Activated T-cell treated with anti-CD3 and anti-CD28 coated beads, Interleukin-2, amount 50 U/mL, for 24 hours (primary cell): ENCODE measurements at regions not wholly inside any gene's neighbourhood (a gene's known extent, or its start where the extent isn't known, plus 50 kb on each side); places are given as distances from the start of the nearest gene placed in this dataset.
"Not testable (repeated sequence)": the region's sequence is repeated elsewhere in the genome, so short reads cannot be mapped to it uniquely, and the experiment has no call there.

ENCODE experiments used
- DNase-seq: peaks from one replicate; pipeline ENCODE4 v3.0.0-alpha.2; 2020
- H3K27ac Mint-ChIP-seq: 2 replicates; pipeline ENCODE4 v1.8.0; 2020; ENCODE audit warnings: mild to moderate bottlenecking, mixed read lengths
- H3K27me3 Mint-ChIP-seq: 2 replicates; pipeline ENCODE4 v1.8.0; 2020; ENCODE audit warnings: mixed read lengths
- H3K36me3 Mint-ChIP-seq: 2 replicates; pipeline ENCODE4 v1.8.0; 2020; ENCODE audit warnings: low read depth, mixed read lengths
- H3K4me1 Mint-ChIP-seq: 2 replicates; pipeline ENCODE4 v1.8.0; 2020; ENCODE audit warnings: low read depth, mixed read lengths
- H3K4me3 Mint-ChIP-seq: 2 replicates; pipeline ENCODE4 v1.8.0; 2020; ENCODE audit warnings: mild to moderate bottlenecking, moderate library complexity, mixed read lengths
- H3K9me3 Mint-ChIP-seq: 2 replicates; pipeline ENCODE4 v1.8.0; 2020; ENCODE audit warnings: mixed read lengths

DNA sequence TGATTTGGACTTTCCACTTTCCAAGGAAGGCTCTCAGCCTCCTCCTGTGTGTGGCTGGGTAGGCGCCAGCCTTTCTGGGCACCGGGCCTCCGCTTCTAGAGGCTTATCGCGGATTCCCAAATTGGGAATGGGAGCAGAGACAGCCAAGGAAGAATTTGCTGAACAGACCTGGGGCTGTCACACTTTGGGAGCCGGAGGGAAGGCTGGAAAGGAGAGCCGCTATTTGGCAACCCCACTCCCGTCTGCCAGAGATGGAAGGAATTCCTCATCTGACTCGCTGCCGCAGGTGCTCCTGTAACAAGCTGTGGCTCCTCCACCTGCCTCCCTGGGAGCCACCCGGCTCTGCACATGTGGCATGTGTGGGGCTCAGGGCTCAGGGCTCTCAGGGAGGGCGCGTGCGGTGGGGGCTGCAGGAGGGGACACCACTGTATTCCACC is 50.8 kb upstream of the ECHDC3 start:
- Mint-ChIP-seq H3K27ac (no peak overlapping the region), H3K4me3 (no peak overlapping the region), H3K4me1 (peaks cover 4% of the 10 kb centered on the region), H3K36me3 (no peaks in the 10 kb centered on the region), H3K9me3 (no peaks in the 10 kb centered on the region), H3K27me3 (no peaks in the 10 kb centered on the region)
- no peak for DNase-seq

DNA sequence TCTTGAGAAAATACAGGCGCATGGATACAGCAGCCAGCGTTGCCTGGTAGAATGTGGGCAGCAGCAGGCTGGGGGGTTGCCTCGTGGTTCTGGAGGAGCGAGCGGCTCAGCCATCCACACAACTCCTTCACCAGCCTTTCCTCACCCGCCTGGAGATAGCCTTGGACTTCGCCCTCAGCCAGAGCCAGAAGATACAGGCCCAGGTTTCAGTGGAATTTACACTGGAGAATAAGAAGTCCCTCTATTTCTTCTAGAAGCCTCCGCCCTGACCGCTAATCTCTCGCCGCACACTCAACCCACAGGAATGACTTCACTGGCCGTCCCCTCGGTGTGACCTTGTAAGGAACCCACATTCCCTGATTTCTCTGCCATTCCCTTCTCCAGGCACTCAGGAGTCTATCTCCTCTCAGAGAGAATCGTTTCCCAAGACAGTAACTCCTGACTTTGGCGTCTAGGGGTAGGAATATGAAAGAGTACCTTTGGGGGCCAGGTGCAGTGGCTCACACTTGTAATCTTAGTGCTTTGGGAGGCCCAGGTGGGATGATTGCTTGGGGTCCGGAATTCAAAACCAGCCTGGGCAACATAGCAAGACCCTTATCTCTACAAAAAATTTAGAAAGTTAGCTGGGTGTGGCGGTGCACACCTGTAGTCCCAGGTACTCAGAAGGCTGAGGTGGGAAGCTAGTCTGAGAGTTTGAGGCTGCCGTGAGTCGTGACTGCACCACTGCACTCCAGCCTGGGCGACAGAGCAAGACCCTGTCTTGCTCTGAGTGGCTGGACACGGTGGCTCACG is 52.0 kb upstream of the ECHDC3 start:
- Mint-ChIP-seq H3K9me3 (no peaks in the 10 kb centered on the region), H3K36me3 (no peaks in the 10 kb centered on the region), H3K4me3 (no peak overlapping the region), H3K4me1 (peaks cover 13% of the 10 kb centered on the region), H3K27me3 (no peaks in the 10 kb centered on the region), H3K27ac (no peak overlapping the region)
- DNase-seq, result no peak

DNA sequence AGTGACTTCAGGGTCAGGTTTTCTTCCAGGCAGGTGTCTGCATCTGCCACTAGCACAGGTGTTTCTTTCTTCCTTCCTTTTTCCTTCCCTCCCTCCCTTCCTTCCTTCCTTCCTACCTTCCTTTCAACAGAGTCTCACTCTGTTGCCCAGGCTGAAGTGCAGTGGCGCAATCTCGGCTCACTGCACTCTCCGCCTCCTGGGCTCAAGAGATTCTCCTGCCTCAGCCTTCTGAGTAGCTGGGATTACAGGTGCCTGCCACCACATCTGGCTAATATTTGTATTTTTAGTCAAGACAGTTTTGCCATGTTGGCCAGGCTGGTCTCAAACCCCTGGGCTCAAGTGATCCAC is 53.8 kb upstream of the ECHDC3 start:
- H3K36me3 Mint-ChIP-seq, H3K27ac Mint-ChIP-seq, H3K27me3 Mint-ChIP-seq, DNase-seq, H3K9me3 Mint-ChIP-seq, H3K4me3 Mint-ChIP-seq: not testable (repeated sequence)
- H3K4me1 Mint-ChIP-seq, result peaks cover 31% of the 10 kb centered on the region

DNA sequence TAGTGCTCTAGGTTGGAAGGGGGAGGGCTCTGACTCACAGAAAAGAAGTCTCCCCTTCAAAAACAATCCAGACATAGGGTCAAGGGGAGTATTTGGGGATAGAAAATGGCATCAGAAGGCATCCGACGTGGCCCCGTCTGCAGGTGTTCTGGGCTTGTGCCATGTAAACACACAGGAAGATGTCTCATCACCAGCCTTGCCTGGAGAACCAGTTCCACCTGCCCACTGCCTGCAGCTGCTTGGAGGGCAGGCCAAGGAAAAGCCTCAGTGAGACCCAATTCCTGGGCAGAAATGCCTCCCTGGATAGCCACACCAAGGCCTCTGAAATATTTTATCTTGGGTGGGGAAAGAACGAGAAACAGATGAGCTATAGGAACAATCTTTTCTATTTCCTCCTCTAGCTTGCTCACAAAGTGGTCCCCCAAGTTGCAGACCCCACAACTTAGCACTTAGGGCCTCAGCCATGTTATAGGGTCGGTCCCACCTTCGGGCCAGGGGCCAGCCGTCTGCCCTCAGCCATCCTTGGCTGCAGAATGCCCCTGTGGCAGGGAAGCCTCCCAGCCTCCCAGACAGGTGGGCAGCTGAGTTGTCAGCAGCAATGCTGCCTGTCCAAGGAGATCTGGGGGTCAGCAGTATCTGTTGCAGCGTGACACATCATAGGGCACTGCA is 54.3 kb upstream of the ECHDC3 start:
- H3K27ac Mint-ChIP-seq, result no peak overlapping the region

DNA sequence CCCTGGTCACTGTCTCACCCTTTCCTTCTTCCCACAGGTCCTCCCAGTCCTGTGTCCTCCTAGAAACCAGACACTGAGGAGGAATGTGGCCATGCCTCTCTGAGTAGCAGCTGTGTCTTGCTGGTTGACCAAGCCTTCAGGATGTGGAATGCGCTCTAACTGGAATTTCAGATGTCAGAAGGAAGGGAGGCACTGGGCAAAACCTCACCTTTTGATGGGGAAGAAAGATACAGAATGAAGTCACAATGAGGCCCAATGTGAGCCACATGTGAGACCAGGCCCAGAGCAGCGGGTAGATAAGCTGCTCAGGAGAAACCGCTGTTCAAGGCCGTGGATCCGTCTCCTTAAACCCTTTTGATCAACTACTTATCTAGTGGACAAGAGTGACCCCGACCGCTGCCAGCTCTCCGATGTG is 54.8 kb upstream of the ECHDC3 start:
- Mint-ChIP-seq H3K27ac (no peak overlapping the region), H3K4me3 (no peak overlapping the region), H3K27me3 (no peaks in the 10 kb centered on the region), H3K9me3 (no peaks in the 10 kb centered on the region), H3K36me3 (no peaks in the 10 kb centered on the region), H3K4me1 (peaks cover 38% of the 10 kb centered on the region)
- DNase-seq, result no peak

More for the DNA sequence above, 54.3 kb upstream of the ECHDC3 start:
- no peak for DNase-seq
- Mint-ChIP-seq H3K4me1 (peaks cover 34% of the 10 kb centered on the region), H3K9me3 (no peaks in the 10 kb centered on the region), H3K4me3 (no peak overlapping the region), H3K27me3 (no peaks in the 10 kb centered on the region), H3K36me3 (no peaks in the 10 kb centered on the region)

DNA sequence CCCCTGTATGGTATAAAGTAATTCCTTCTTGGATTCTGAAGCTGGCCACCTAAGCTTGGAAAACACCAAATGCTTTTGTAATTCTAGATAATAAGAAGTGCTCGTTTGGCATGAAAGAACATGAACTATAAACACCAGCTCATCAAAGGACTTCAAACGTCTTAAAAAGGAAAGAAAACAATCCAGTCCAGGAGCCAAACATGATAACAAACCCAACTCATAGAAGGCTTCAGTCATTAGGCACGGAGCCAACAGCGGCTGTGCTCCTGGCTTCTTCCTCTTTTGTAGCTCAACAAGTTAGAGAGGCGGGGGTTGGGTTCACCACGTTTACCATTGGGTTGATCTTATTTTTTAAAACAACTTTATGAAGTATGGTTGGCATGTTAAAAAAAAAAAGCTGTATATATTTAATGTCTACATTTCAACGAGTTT is 56.4 kb upstream of the ECHDC3 start:
- DNase-seq, result no peak
- peaks cover 38% of the 10 kb centered on the region for H3K4me1 Mint-ChIP-seq

DNA sequence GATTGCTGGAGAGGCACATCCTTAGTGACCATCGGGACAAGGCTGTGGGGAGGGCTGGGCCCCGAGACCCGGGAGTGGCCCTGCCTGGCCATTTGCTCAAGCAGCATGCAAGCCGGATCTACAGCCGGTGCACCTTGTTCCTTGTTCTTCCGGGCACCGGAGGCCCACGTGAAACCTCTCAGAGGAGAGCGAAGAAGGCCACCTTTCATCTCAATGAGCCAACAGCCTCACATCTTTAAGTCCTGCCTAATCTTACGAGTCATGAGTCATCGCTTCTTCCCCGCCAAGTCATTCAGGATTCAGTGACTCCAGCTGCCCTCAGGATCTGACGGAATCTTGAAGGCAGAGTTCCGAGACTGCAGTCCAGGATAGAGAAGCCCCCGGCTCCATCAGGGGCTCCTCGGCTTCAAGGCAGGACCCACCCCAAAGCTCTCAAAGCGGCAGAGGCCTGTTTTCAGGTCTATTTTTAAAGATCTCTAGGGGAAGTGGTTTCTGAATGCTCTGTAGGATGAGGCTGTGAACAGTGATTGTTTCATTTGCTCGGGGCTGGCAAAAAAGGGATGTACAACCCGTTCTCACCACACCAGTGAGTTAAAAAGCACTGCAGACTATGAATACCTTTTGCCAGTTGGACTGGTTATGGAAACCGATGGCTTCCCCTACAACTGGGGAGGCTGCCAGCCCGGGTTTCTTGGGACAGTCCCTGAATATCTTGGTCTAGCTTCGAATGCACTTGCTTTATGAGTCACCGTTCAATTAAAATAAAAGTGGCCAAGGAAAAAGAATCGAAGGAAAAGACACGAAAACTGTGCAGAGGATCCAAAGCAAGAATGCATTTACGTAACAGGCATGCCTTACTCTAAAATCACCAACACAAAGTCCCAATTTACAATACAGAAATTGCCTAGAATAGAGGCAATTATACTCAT is 57.2 kb upstream of the ECHDC3 start:
- Mint-ChIP-seq H3K4me1 (peaks cover 38% of the 10 kb centered on the region), H3K9me3 (no peaks in the 10 kb centered on the region), H3K27me3 (no peaks in the 10 kb centered on the region), H3K27ac (peak overlapping the region; percentile 96), H3K36me3 (no peaks in the 10 kb centered on the region), H3K4me3 (peak overlapping the region; percentile 76)
- peak; percentile 69 for DNase-seq

More for the DNA sequence above, 56.4 kb upstream of the ECHDC3 start:
- Mint-ChIP-seq H3K36me3 (no peaks in the 10 kb centered on the region), H3K27ac (no peak overlapping the region), H3K9me3 (no peaks in the 10 kb centered on the region), H3K4me3 (no peak overlapping the region), H3K27me3 (no peaks in the 10 kb centered on the region)

DNA sequence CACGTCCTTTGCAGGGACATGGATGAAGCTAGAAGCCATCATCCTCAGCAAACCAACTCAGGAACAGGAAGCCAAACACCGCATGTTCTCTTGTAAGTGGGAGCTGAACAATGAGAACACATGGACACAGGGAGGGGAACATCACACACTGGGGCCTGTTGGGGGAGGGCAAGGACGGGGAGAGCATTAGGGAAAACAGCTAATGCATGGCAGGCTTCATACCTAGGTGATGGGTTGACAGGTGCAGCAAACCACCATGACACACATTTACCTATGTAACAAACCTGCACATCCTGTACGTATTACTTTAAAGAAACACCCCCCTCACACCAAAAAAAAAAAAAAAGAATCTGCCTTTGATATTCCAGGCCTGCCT is 57.9 kb upstream of the ECHDC3 start:
- not testable (repeated sequence) for H3K9me3 Mint-ChIP-seq, H3K36me3 Mint-ChIP-seq, H3K27me3 Mint-ChIP-seq, DNase-seq
- peaks cover 38% of the 10 kb centered on the region for H3K4me1 Mint-ChIP-seq
- peak overlapping the region; percentile 76 for H3K4me3 Mint-ChIP-seq
- peak overlapping the region; percentile 96 for H3K27ac Mint-ChIP-seq

DNA sequence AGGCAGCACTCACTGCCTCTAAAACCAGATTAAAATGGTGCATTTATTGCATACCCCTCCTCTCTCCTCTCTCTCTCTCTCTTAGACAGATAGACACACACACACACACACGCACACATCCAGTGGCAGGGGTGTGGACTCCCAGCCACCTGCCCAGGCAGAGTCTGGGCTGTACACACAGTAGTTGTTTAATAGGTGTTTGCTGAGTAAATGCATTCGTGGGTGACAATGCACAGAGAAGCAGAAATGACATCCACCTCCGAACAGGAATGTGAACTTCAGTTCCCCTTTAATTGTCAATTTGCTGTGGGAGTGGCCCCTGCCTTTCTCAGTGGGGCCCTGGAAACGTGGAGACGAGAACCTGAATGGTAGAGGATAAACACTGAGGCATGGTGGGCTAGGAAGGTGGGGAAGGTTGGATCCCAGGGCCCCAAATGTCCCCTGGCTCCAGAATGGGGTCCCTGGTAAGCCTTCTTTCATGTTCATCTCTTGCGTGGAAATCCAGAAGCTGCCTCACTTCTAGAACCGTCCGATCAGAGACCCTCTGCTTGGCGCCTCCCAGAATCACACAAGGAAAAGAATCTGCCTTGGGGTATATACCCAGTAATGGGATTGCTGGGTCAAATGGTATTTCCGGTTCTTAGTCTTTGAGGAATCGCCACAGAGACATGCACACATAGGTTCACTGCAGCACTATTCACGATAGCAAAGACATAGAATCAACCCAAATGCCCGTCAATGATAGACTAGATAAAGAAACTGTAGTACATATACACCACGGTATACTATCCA is 58.5 kb upstream of the ECHDC3 start:
- H3K4me3 Mint-ChIP-seq, result peak overlapping the region; percentile 76
- no peaks in the 10 kb centered on the region for H3K9me3 Mint-ChIP-seq
- no peak for DNase-seq
- no peaks in the 10 kb centered on the region for H3K36me3 Mint-ChIP-seq
- peak overlapping the region; percentile 96 for H3K27ac Mint-ChIP-seq
- peaks cover 38% of the 10 kb centered on the region for H3K4me1 Mint-ChIP-seq
- no peaks in the 10 kb centered on the region for H3K27me3 Mint-ChIP-seq

DNA sequence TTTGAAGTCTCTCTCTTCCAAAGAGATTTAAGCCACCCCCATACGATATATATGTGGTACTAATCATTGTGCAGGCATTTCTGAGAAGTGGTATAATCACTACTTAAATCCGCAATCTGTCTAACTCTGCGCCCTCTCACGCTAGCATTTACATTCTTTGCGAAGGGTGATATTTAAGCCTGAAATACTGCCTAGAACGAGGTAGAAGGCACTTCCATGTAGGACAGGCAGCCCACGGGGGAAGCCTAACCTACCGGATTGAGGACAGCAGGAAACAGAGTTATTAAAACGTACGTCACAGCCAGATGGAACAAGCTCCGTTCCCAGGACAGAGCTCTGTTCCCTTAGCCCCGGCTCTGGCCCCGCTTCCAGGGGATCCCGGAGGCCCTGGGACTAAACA is 59.3 kb upstream of the ECHDC3 start:
- Mint-ChIP-seq H3K36me3 (no peaks in the 10 kb centered on the region), H3K4me3 (no peak overlapping the region), H3K27ac (no peak overlapping the region), H3K9me3 (no peaks in the 10 kb centered on the region), H3K27me3 (no peaks in the 10 kb centered on the region), H3K4me1 (peaks cover 39% of the 10 kb centered on the region)
- DNase-seq, result no peak

DNA sequence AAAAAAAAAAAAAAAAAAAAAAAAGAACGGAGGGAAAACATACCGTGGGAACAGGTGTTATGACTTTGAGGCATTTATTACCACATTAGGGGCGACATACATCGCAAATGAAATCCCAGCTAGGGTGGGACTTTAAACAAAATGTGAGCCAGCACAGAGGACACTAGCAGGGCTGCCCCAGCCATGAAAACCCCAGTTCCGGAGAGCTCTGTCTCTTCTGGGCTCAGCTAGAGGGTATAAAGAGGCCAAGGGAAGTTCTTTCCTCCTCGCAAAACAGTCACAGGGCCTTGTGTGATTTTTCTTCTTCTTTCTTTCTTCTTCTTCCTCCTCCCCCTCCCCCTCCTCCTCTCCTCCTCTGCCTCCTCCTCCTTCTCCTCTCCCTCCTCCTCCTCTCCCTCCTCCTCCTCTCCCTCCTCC is 59.9 kb upstream of the ECHDC3 start:
- DNase-seq, result no peak
- H3K27me3 Mint-ChIP-seq, result peaks cover 3% of the 10 kb centered on the region
- no peaks in the 10 kb centered on the region for H3K9me3 Mint-ChIP-seq
- no peak overlapping the region for H3K4me3 Mint-ChIP-seq
- no peak overlapping the region for H3K27ac Mint-ChIP-seq
- no peaks in the 10 kb centered on the region for H3K36me3 Mint-ChIP-seq
- peaks cover 36% of the 10 kb centered on the region for H3K4me1 Mint-ChIP-seq

DNA sequence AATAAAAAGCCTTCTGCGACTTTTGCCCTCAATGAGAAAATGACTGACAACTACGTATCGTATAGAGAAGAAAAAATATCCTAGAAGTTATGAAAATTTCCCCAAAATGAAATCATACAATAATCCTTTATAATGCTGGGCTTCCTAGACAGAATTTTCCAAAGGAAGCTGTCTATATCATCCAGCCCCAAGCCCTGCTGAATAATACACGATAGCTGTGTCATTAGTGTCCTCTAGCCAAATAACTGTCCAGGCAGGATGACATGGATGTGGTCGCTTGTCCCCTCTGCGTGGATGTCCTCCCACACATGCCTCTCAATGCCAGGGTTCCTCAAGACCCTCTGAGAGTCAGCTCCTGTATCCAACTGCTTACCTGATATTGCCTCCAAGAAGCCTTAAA is 61.7 kb upstream of the ECHDC3 start:
- DNase-seq, result no peak
- no peaks in the 10 kb centered on the region for H3K36me3 Mint-ChIP-seq
- H3K4me1 Mint-ChIP-seq, result peaks cover 29% of the 10 kb centered on the region
- peaks cover 17% of the 10 kb centered on the region for H3K27me3 Mint-ChIP-seq
- no peak overlapping the region for H3K4me3 Mint-ChIP-seq
- no peak overlapping the region for H3K27ac Mint-ChIP-seq
- H3K9me3 Mint-ChIP-seq, result no peaks in the 10 kb centered on the region

DNA sequence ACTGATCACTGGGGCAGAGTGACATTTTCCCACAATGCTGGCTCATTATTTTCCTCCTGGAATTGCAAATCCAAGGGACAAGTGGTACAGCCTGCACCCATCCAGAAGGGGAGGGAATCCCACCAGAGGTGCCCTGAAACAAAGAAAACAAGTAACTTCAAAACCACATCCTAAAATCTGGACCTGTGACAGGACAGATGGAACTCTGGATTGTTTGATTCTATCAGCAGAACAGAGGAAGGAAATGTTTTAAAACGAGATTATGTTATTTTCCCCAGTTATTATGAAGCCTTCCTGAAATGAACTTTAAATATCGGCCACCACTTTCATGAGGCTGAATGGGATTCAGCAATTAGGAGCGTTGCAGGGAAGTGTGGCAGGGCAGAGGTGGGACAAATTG is 62.2 kb upstream of the ECHDC3 start:
- Mint-ChIP-seq H3K27ac (no peak overlapping the region), H3K4me3 (no peak overlapping the region), H3K36me3 (no peaks in the 10 kb centered on the region), H3K27me3 (peaks cover 21% of the 10 kb centered on the region), H3K9me3 (no peaks in the 10 kb centered on the region), H3K4me1 (peaks cover 24% of the 10 kb centered on the region)
- DNase-seq, result no peak
